ENCODE measurements at regions not wholly inside any gene's neighbourhood (a gene's known extent, or its start where the extent isn't known, plus 50 kb on each side); places are given as distances from the start of the nearest gene placed in this dataset.

- H3K27ac ChIP-seq, result no peak overlapping the region
- WGBS, 2 donors, result 85 to 92% methylated on average over 9 of the region's 9 CpGs
- H3K27me3 ChIP-seq, result peaks cover 0 to 27% (median 3%) of the 10 kb centered on the region in 7 donors
- no peaks in the 10 kb centered on the region for H3K9me3 ChIP-seq
- no peak for TF ChIP-seq CTCF (IDR thresholded peaks at IDR 0.05)
- no peak for DNase-seq
- no peaks in the 10 kb centered on the region for H3K36me3 ChIP-seq
- intact Hi-C loops (cut with DNase I), result loop anchor here in 1 of 10 donors (10.0 kb wide), 1 partner anchor 777 kb away; no protein-coding TSS in a partner anchor
- no peak overlapping the region for H3K4me3 ChIP-seq
- no peak for ATAC-seq
- H3K4me1 ChIP-seq, result peaks cover 0 to 8% (median 0%) of the 10 kb centered on the region in 9 donors
Measured at GRCh38 chr6:166752097-166752496, 125.0 kb upstream of the RPS6KA2 start.

- intact Hi-C loops (cut with DNase I), result loop anchor here in 1 of 10 donors (10.0 kb wide), 1 partner anchor 776 kb away; no protein-coding TSS in a partner anchor
- peaks cover 0 to 8% (median 0%) of the 10 kb centered on the region in 9 donors for H3K4me1 ChIP-seq
- H3K27me3 ChIP-seq, result peaks cover 0 to 23% (median 0%) of the 10 kb centered on the region in 7 donors
- no peaks in the 10 kb centered on the region for H3K36me3 ChIP-seq
- no peak overlapping the region for H3K4me3 ChIP-seq
- no peak for TF ChIP-seq CTCF (IDR thresholded peaks at IDR 0.05)
- no peak overlapping the region for H3K27ac ChIP-seq
- H3K9me3 ChIP-seq, result no peaks in the 10 kb centered on the region
- DNase-seq (no peak), ATAC-seq (no peak)
- WGBS, 2 donors, result 64 to 66% methylated on average over 19 of the region's 19 CpGs
Measured at GRCh38 chr6:166751051-166751595, 124.1 kb upstream of the RPS6KA2 start.

GRCh38 chr6:166750108-166750793, 123.2 kb upstream of the RPS6KA2 start:
- Histone ChIP-seq H3K27ac (no peak overlapping the region), H3K27me3 (peaks cover 0 to 23% (median 0%) of the 10 kb centered on the region in 7 donors), H3K4me3 (no peak overlapping the region), H3K4me1 (peaks cover 0 to 8% (median 0%) of the 10 kb centered on the region in 9 donors), H3K36me3 (no peaks in the 10 kb centered on the region), H3K9me3 (no peaks in the 10 kb centered on the region)
- WGBS, 2 donors, result 77 to 79% methylated on average over 19 of the region's 19 CpGs
- TF ChIP-seq CTCF (IDR thresholded peaks at IDR 0.05), result no peak
- ATAC-seq, result peak in 1 of 8 donors; percentile 67
- intact Hi-C loops (cut with DNase I), result loop anchor here in 1 of 10 donors (10.0 kb wide), 1 partner anchor 775 kb away; no protein-coding TSS in a partner anchor
- DNase-seq, result no peak

- Histone ChIP-seq H3K27ac (no peak overlapping the region), H3K9me3 (no peaks in the 10 kb centered on the region), H3K4me3 (no peak overlapping the region), H3K27me3 (peaks cover 0 to 18% (median 0%) of the 10 kb centered on the region in 7 donors), H3K36me3 (no peaks in the 10 kb centered on the region), H3K4me1 (peaks cover 0 to 8% (median 0%) of the 10 kb centered on the region in 9 donors)
- no peak for ATAC-seq
- 61 to 82% methylated on average over 6 of the region's 6 CpGs for WGBS, 2 donors
- DNase-seq, result no peak
- intact Hi-C loops (cut with DNase I), result loop anchor here in 1 of 10 donors (10.0 kb wide), 1 partner anchor 775 kb away; no protein-coding TSS in a partner anchor
- no peak for TF ChIP-seq CTCF (IDR thresholded peaks at IDR 0.05)
Measured at GRCh38 chr6:166749666-166750065, 122.6 kb upstream of the RPS6KA2 start.

All from heart right ventricle (tissue), 16 donors.